HG02798 (cell line): ENCODE measurements at regions not wholly inside any gene's neighbourhood (a gene's known extent, or its start where the extent isn't known, plus 50 kb on each side); places are given as distances from the start of the nearest gene placed in this dataset.

ENCODE experiments used
- ATAC-seq: cut with Tn5 transposase; IDR thresholded peaks from one replicate; pipeline ENCODE4 v1.9.1; 2021; ENCODE audit warnings: mild to moderate bottlenecking; ENCODE audit not compliant: unreplicated experiment, poor library complexity

DNA sequence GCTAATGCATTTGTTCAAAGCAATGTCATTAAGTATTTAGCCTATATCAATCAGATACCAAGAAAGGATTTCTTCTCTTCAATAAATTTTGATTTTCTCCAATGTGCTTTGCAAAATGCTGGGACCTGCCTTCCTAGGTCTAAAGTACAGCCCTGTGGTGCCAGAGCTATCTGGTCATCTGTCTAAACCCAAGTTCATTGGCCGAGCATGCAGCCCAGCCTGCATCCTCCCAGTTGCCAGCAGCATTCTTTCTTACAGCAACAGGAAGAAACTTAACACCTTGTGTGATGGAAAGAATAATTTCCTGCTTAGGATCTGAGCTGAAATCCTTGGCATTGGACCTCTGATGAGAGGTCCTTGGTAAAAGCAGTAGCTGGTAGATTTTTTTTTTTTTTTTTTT, 310.0 kb downstream of the RBM26 start:
- no peak for ATAC-seq

DNA sequence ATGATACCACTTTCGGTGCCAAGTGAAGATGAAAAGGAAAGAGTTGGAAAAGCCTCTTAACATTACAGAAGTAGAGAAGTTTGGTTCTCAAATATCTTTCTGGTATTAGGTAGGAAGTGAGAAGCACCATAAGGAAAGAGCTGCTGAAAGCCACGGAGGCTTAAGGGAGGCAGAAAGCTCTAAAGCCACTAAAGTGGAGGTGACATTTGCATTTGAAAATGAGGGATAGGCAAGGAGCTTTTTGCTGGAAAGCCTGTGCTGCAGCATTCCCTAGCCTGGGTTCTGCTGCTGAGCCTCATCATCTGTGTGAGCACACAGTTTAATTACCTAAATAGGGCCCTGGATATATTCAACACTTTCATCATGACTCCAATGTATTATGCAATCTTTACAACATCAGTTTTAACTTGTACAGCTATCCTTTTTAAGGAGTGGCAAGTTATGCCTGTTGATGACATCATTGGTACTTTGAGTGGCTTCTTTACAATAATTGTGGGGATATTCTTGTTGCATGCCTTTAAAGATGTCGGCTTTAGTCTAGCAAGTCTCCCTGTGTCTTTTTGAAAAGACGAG, 315.4 kb downstream of the RBM26 start:
- ATAC-seq = no peak

DNA sequence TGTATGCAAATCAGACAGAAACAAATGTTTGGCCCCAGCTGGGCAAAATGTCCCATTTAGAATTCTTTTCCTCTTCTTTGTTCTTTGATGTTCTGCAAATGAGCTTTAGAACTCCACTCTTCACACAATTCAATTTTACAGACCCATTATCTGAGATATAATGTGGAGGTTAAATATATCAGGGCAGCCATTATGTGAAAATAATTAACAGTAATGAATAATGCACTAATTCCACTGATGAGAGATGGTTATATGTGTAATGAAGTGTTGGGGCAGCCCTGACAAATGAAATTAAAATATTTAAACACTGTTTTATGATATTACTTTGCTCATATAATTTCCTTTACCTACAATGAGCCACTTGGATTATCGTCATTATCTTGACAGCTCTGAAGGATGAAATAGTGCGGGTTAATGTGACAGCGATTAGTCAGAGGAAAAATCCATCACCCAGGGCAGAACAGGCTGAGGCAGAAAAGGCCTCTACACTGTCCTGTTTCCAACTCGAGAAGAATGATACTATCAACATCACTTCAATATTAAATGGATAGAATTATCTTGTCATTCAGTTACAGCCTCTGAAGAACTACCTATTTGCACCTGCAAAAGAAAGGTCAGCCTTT, 321.1 kb downstream of the RBM26 start:
- ATAC-seq = no peak

DNA sequence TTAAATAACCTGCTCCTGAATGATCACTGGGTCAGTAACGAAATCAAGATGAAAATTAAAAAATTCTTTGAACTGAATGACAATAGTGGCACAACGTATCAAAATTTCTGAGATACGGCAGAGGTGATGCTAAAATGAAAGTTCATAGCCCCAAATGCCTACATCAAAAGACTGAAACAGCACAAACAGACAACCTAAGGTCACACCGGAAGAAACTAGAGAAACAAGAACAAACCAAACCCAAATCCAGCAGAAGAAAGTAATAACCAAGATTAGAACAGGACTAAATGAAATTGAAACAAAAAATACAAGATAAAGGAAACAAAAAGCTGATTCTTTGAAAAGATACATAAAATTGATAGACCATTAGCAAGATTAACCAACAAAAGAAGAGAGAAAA, 324.1 kb downstream of the RBM26 start:
- ATAC-seq = no peak

DNA sequence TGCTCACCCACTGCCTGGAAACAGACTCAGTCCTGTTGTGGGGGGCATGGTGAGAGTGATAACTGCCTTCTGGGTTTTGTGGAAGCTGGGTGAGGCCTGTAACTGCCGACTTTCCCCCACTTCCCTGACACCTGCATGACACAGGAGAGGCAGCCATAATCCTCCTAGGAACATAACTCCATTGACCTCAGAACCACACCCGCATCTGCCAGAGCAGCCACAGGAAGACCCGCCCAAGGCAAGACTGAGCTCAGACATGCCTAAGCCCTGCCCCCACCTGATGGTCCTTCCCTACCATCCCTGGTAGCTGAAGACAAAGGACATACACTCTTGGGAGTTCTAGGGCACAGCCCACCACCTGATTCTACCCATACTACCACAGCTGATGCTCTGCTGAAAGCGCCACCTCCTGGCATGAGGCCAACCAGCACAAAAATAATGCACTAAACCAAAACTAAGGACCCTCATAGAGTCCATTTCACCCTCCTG, 326.7 kb downstream of the RBM26 start:
- ATAC-seq = no peak

DNA sequence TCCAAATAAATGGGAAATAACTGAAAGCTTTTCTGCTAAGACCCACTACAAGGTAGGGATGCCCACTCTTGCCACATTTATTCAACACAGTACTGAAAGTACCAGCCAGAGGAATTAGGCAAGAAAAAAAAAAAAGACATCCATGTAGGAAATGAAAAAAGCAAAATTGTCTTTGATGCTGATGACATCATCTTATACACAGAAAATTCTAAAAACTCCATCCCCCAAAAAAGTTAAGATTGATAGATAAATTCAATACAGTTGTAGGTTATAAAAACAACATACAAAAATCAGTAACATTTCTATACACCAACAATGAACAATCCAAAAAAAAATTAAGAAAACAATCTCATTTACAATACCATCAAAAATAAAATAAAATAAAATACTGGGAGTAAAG, 330.4 kb downstream of the RBM26 start:
- no peak for ATAC-seq

DNA sequence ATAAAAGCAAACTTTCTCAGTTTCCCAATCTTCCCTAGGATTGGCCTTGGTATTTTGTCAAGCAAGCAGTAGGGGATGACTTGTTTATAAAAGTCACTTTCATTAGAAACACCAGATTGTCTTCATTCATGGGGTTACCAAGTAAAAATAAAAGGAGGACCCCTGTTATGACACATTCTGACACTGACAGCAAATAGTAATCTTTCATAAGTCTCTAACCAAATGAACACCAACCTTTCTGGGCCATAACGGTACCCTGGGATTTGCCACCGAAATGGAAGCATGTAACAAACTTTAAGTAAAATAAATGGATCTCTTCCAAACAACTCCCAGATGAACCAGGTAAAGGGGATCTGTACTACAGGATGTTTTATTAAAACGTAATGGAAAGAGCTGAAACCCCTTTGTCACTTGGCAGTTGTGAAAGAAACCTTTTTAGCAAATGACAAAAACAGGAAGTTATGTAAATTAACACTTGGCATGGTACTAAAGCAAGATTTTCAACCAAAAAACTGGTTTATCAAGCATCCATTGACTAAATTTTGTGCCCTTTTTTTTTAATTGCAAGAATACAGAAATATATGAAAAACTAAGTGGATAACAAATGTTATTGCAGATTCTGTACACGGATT, 335.6 kb downstream of the RBM26 start:
- ATAC-seq = peak; percentile 72

DNA sequence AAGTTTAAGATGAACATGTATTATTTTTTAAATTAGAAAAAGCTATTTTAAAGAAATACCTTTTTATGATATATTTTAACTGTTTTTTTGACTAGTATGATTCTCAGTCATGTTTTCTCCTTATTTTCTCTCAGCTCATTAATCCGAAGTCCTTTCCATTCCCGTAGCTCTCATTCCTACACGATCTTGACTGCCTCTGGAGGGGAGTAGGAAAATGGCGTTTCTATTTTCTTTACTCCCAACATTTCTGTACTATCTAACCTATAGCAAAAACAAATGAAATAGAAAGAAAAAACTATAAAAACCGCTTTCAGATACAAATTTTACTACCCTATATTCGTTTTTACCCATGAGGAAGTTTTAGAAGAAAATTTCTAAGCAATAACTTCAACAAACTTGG, 343.8 kb downstream of the RBM26 start:
- ATAC-seq = no peak

DNA sequence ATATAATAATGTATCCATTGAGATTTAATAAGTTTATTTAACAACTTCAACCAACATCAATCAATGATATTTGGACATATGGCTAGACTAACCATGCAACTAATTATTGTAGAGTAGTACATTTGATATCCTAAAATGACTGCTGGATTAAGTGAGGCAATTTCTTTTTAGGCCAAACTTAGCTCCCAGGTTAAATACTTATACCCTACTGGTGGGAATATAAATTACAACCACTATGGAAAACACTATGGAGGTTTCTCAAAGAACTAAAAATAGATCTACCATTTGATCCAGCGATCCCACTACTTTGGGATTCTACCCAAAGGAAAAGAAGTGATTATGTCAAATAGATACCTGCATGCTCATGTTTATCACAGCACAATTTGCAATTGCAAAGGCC, 345.8 kb downstream of the RBM26 start:
- ATAC-seq = no peak

DNA sequence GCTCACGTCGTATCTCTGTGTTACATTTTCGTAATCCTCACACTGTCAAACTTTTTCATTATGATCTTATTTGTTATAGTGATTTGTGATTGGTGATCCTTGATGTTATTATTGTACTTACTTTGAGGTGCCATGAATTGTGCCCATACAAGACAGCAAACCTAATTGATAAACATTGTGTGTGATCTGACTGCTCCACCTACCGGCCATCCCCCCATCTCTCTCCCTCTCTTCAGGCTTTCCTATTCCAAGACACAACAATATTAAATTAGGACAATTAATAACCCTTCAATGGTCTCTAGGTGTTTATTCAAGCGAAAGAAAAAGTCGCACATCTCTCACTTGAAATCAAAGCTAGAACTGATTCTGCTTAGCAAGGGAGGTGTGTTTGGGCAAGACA, 349.3 kb downstream of the RBM26 start:
- no peak for ATAC-seq

DNA sequence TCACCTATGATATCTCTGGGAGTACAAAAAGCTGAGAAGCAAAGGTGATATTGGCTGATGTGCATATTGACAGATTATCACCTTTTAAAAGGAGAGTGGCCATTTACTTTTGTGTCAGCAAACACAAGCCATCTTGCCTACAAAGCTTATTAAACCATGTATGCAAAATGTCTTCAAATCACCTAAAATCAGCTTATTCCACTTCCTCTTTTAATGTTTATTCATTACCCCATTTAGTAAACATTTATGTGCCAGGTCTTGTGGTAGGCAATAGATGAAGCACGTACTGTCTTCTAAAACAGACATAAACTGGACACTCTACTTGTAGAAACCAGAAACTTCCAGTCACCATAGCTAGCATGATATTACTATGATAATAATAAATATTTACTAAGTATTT, 354.6 kb downstream of the RBM26 start:
- no peak for ATAC-seq

DNA sequence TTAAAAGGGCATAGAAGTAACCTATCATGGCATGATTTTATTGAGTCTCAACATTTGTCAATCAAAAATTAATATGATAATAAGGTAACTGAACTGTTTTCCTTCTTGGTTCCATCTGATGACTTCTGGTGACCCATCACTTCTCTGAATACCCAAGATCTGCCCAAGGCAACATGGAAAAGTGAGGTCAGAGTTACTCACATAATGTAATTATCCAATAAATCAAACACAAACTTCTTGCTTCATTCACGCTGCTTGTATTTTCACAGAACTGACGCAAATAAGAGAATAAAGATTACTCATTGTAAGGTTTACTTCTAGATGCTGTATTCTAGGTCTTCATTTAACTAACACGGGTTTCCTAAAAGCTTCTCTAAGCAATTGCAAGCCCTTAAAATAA, 361.6 kb downstream of the RBM26 start:
- no peak for ATAC-seq

DNA sequence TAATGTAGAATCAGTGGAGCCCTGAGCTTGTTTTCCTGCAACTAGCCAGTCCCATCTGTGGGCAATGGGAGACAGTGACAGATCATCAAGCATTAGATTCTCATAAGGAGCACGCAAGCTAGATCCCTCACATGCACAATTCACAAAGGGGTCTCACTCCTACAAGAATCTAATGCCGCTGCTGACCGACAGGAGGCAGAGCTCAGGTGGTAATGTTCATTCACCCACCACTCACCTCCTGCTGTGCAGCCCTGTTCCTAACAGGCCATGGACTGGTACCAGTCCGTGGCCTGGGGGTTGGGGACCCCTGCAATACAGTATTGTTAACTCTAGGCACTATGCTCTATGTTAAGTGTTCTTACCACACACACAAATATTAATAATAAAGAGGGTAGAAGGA, 362.8 kb downstream of the RBM26 start:
- no peak for ATAC-seq

DNA sequence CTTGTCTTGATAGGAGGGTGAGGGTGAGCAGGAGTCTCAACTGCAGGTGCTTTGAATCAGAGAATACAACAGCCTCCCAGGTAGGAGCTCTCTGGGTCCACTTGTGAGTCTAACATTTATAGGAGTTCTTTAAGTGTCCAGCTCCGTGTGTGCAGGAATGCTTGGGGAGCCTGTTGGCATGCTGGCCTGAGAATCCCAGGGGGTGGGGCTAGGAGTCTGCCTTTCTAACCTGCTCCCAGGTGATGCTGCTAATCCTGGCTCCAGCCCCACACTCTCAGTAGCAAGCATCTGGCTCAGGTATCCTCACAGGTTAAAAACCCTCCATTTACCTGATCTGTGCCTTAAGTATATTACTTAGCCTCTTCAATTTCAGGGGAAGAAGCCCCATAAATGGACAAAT, 368.9 kb downstream of the RBM26 start:
- ATAC-seq = no peak

DNA sequence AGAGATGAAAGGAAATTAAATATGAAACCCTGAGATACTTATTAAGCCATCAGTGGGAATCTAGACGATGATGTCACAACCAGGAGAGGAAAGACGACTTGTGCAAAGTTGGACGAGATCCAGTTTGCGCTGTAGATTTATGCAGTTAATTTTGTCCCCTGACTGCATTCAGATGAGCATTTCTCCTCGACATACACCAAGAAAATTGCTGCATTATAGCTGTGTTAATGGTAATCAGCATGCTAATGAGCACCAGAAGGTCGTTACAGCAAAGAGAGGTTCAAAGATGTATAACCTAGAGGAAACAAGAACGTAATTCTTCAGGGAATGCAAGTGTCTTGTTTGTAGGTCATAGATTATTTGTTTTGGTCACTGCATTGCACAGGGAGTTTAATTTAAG, 371.7 kb downstream of the RBM26 start:
- ATAC-seq = no peak

DNA sequence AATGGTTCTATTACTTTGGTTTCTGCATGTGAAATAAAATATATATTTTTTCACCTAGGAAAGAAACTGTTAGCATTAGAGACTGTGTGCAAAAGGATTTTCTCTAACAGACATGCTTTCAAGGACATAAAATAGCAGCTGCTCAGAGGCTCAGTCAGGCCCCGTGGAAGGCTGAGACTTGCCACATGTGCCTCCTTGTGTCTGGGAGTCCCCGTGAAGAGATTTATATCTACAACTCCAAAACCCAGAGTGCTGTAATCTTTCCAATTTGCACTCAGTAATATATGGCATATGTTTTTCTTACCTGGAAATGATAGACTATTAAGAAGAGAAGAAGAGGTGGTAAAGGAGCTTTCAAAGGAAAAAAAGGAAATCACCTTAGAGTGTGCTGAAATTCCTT, 371.6 kb upstream of the OBI1 start:
- ATAC-seq = no peak

DNA sequence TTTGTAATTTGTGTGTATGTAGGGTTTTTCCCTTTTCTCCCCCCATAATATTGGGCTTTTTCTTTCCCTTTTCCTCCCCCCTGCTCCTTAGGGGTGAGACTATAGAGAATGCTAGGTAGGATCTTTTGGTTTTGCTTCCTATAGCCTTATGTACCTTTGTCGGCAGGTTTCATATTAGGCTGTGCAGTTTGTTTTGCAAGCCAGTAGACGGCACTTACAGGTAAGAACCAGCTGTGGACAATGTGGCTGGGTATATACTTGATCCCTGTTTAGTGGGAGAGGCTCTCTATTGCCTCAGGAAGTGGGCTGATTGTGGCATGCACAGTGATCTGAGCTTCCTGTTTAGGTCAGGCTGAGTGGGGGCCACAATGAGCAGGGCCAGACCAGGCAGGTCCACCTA, 359.2 kb upstream of the OBI1 start:
- no peak for ATAC-seq

DNA sequence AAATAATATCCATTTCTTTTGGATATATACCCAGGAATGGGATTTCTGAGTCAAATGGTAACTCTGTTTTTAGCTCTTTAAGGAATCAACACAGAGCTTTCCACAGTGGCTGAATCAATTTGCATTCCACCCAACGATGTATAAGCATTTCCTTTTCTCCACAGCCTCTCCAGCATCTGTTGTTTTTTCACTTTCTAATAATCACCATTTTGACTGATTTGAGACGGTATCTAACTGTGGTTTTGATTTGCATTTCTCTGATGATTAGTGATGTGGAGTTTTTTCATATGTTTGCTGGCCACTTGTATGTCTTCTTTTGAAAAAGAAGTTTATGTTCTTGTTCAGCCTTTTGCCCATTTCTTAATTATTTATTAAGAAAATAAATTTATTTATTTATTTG, 352.2 kb upstream of the OBI1 start:
- peak; percentile 39 for ATAC-seq

DNA sequence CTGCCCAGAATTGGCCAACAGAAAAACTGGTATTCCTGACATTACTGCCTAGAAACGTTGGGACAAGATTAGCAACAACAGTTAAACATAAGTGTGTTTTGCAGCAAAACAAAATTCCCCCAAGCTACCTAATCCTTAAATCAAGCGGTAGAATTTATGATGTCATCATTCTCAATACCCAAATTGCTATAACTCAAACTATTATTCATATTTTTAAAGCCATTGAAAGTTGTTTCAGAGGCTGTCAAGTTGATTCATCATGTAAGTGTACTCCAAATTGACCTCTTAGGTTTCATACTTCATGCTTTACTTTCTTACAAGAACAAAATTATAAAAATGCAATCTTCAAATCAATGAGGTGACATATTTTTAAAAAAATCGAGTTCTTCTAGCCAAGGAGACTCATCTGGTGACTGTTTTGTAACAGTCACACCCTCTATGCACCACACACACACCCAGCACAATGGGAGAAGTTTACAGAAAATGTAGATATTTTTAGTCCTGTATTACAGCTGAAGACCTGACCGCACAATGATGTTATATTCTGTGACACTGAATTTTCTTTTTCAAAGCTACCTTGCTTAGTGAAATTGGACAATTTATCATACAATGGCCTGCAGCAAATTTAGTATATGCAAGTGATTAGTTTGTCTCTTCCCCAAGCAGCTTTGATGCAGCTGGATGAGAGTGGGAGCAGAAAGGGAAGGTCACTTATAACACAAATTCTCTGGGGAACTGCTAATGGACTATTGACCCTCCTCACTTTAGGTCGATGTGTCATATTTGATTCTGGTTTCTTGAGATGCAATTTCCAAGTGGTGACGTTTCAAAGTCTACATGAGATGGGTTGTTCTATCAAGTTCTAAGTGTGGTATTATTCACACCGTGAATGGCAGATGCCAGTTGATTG, 345.3 kb upstream of the OBI1 start:
- ATAC-seq = no peak

DNA sequence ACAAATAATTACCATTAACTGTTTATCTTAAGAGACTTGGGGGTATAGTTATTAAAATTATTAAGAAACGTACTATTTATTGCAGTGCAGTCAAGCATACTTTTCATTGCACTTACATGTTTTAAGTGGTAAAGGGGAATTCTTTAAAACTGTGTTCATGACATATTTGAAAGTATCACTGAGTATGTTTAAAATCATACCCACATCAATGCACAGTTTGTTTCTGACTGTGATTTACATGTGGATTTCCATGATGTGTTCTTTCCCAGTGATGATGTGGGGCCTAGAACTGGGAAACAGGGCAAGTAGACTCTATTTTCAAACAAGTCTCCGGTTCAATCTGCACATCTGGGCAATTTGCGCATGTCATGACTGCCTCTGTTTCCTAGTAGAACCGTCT, 340.5 kb upstream of the OBI1 start:
- no peak for ATAC-seq
